Urinary bladder (tissue), 3 donors: ENCODE measurements at regions not wholly inside any gene's neighbourhood (a gene's known extent, or its start where the extent isn't known, plus 50 kb on each side); places are given as distances from the start of the nearest gene placed in this dataset.

Source experiments
- DNase-seq: peaks from one replicate; pipeline ENCODE4 v3.0.0-alpha.2; 2015; ENCODE audit errors: extremely low spot score
- H3K27ac ChIP-seq: one replicate; pipeline ENCODE4 v1.5.1; 2013; ENCODE audit warnings: low read depth, mild to moderate bottlenecking, moderate library complexity
- H3K36me3 ChIP-seq: one replicate; pipeline ENCODE4 v1.6.1; 2013; ENCODE audit warnings: mild to moderate bottlenecking, moderate library complexity; ENCODE audit not compliant: insufficient read depth
- H3K4me1 ChIP-seq: one replicate; pipeline ENCODE4 v1.6.1; 2013; ENCODE audit warnings: mild to moderate bottlenecking, moderate library complexity; ENCODE audit not compliant: insufficient read depth
- H3K4me3 ChIP-seq: one replicate; pipeline ENCODE4 v1.5.1; 2013; ENCODE audit warnings: low read depth, low read length
- WGBS: extraction: QIAGEN DNeasy Blood & Tissue Kit; methylation state at CpG from one replicate; pipeline ENCODE4 v1.1.7; 2013; 5-methylcytosine and 5-hydroxymethylcytosine counted together
- donor health status: healthy with polysubstance abuse.
- donor health status: healthy.

DNA sequence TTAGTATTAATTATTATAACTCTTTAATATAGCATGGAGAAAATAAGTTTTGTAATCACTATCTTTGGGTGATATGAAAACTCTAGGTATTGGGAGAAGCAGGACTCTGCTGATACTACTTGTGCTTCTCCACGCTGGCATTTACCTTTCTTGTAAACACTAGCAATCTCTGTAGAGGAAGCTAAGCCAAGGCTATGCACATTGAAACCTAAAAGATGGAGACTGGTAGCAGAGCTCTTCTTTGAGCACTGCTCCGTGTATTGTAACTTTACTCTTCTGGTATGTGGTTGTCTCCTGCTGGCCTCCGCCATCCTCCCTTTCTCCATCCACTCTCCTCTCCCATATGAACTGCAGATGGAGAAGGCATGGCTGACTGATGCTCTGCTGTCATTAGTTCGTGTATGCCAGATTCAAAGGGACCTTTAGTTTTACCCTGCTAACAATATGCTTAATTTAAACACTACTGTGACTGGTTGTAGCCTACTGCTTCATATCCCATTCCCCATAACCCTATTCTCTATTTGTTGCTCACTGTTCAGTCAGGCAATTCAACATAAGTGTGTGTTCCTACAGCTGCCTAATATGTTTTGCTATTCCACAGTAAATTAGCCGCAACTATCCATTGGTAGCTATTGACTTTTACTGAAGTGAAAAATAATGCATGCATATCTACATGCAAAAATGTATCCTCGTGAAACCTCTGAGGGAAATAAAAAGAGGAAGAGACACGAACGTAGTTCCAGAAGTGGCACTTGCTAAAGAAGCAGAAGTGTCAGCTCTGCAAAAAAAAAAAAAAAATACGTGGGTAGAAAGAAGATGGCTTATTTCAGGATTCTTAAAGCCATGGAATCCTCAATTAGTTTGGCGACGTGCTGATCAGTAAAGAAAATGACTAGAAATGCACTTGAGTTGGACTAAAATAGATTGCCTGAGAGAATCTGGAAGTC is 55.6 kb upstream of the CCSER1 start:
- no peak for DNase-seq
- no peak overlapping the region for H3K27ac ChIP-seq
- no peaks in the 10 kb centered on the region for H3K36me3 ChIP-seq
- H3K4me1 ChIP-seq: no peaks in the 10 kb centered on the region
- WGBS: 69% methylated on average over 11 of the region's 11 CpGs
- no peak overlapping the region for H3K4me3 ChIP-seq

DNA sequence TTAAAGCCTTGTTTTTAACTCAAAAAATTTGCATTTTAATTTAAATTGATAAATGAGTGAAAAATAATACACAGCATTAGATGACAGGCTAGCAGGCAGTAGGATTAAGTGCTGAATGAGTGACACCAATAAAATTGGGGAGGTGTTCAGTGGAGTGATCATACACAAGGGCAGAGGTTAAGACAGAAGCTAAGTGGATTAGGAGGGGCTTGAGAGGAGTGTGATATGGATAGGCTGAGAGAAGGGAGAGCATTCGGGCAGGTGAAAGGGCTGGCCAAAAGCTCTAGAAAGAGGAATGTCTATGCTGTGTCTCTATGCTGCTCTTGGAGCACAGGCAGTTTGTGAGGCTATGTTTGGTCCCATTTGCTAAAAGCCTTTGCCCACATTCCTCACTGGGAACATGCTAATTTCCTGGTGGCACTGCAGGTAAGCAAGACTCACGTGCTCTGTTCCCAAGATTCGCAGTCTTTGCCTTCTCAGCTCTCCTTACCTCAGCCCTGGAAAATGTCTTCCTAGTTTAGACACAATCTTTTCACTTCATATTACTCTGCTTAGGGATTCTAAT is 52.8 kb upstream of the CCSER1 start:
- DNase-seq: no peak
- no peaks in the 10 kb centered on the region for H3K4me1 ChIP-seq
- no peak overlapping the region for H3K4me3 ChIP-seq
- WGBS: 55% methylated on average over 3 of the region's 3 CpGs
- no peaks in the 10 kb centered on the region for H3K36me3 ChIP-seq
- no peak overlapping the region for H3K27ac ChIP-seq
